Gastrocnemius medialis (tissue), 4 donors: ENCODE measurements at regions not wholly inside any gene's neighbourhood (a gene's known extent, or its start where the extent isn't known, plus 50 kb on each side); places are given as distances from the start of the nearest gene placed in this dataset.

Source experiments
- POLR2A ChIP-seq, 2 donors: fragments of 450-650 bp; IDR thresholded peaks; one replicate each; pipeline ENCODE4 v1.6.1; 2017; ENCODE audit warnings: antibody characterized with exemption in 2 of 2, mild to moderate bottlenecking in 2 of 2, moderate library complexity in 2 of 2
- TF ChIP-seq, protein P1 (sequence below), 5 experiments: fragments of 450-650 bp in 3 of 5; fragments of 200-600 bp in 2 of 5; sonication (generic) in 2 of 5; IDR thresholded peaks in 4 of 5; conservative IDR thresholded peaks in 1 of 5; 1 replicate in 4 of 5; 2 replicates in 1 of 5; pipeline ENCODE4 v1.5.1; 2016 to 2019; ENCODE audit warnings: antibody characterized with exemption in 5 of 5, mild to moderate bottlenecking in 3 of 5, moderate library complexity in 3 of 5

DNA sequence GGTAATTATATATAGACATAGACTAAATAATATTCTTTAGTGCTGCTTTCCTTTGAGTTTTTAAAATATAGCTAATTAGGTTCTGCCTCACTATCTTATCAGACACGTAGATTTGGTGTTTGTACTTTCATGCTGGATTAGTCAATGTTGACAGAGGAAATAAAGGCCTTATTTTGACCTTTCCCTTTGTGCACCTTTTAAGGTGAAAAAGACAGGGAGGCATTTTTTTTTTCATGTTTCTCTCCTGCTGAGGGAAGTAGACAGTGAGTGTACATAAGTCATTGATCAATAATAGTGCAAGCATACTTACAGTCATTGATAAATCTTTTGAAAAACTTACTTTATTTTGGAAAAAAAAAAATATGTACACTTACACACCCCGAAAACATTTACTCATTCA lies 467.8 kb downstream of the GRXCR1 start:
- TF ChIP-seq, protein P1, sequence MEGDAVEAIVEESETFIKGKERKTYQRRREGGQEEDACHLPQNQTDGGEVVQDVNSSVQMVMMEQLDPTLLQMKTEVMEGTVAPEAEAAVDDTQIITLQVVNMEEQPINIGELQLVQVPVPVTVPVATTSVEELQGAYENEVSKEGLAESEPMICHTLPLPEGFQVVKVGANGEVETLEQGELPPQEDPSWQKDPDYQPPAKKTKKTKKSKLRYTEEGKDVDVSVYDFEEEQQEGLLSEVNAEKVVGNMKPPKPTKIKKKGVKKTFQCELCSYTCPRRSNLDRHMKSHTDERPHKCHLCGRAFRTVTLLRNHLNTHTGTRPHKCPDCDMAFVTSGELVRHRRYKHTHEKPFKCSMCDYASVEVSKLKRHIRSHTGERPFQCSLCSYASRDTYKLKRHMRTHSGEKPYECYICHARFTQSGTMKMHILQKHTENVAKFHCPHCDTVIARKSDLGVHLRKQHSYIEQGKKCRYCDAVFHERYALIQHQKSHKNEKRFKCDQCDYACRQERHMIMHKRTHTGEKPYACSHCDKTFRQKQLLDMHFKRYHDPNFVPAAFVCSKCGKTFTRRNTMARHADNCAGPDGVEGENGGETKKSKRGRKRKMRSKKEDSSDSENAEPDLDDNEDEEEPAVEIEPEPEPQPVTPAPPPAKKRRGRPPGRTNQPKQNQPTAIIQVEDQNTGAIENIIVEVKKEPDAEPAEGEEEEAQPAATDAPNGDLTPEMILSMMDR (IDR thresholded peaks at IDR 0.05 in 4 of 5, conservative IDR thresholded peaks at IDR 0.05 in 1 of 5), result no peak
- no peak for TF ChIP-seq POLR2A (IDR thresholded peaks at IDR 0.05)
